Gastroesophageal sphincter (tissue), 4 donors: ENCODE measurements at regions not wholly inside any gene's neighbourhood (a gene's known extent, or its start where the extent isn't known, plus 50 kb on each side); places are given as distances from the start of the nearest gene placed in this dataset.

Experiments used
- ATAC-seq: fragments of 150-250 bp; one replicate; pipeline ENCODE4 v1.9.1; 2016; ENCODE audit warnings: mild to moderate bottlenecking, moderate library complexity
- H3K27ac ChIP-seq, 4 donors: fragments of 200-600 bp; sonication (generic) in 3 of 4; 1 replicate in 3 of 4; 2 replicates in 1 of 4; pipeline ENCODE4 v1.5.1; 2016 to 2019
- H3K27me3 ChIP-seq: fragments of 200-600 bp; sonication (generic); one replicate; pipeline ENCODE4 v1.5.1; 2019
- H3K36me3 ChIP-seq, 2 donors: fragments of 200-600 bp; sonication (generic); one replicate each; pipeline ENCODE4 v1.5.1; 2019; ENCODE audit warnings: control low read depth in 1 of 2
- H3K4me1 ChIP-seq, 3 donors: fragments of 200-600 bp; sonication (generic); 1 replicate in 2 of 3; 2 replicates in 1 of 3; pipeline ENCODE4 v1.5.1; 2016 to 2019; ENCODE audit warnings: control low read depth in 2 of 3
- H3K4me3 ChIP-seq, 2 donors: fragments of 200-600 bp; sonication (generic); one replicate each; pipeline ENCODE4 v1.5.1; 2019; ENCODE audit warnings: mild to moderate bottlenecking in 1 of 2, moderate library complexity in 1 of 2
- H3K9me3 ChIP-seq, 3 donors: fragments of 200-600 bp; sonication (generic); one replicate each; pipeline ENCODE4 v1.5.1; 2017 to 2019; ENCODE audit warnings: control low read depth in 2 of 3
- EP300 ChIP-seq: sonication (generic); formaldehyde crosslinking; IDR thresholded peaks from one replicate; pipeline ENCODE4 v1.6.1; 2017; ENCODE audit warnings: antibody characterized with exemption, mild to moderate bottlenecking
- POLR2A ChIP-seq, 2 donors: fragments of 450-650 bp; IDR thresholded peaks; one replicate each; pipeline ENCODE4 v1.6.1; 2017; ENCODE audit warnings: antibody characterized with exemption in 2 of 2, mild to moderate bottlenecking in 2 of 2, moderate library complexity in 1 of 2
- POLR2AphosphoS5 ChIP-seq: sonication (generic); formaldehyde crosslinking; IDR thresholded peaks from one replicate; pipeline ENCODE4 v1.6.1; 2017; ENCODE audit warnings: antibody characterized with exemption
- WGBS, 2 donors: methylation state at CpG; one replicate each; pipeline ENCODE4 v1.1.5; 2018; ENCODE audit warnings: low coverage in 1 of 2; 5-methylcytosine and 5-hydroxymethylcytosine counted together
- TF ChIP-seq, protein P1 (sequence below), 4 experiments: fragments of 200-600 bp in 2 of 4; fragments of 450-650 bp in 2 of 4; sonication (generic) in 1 of 4; IDR thresholded peaks; one replicate each; pipeline ENCODE4 v1.5.1; 2017 to 2019; ENCODE audit warnings: antibody characterized with exemption in 4 of 4, mild to moderate bottlenecking in 2 of 4, moderate library complexity in 2 of 4

DNA sequence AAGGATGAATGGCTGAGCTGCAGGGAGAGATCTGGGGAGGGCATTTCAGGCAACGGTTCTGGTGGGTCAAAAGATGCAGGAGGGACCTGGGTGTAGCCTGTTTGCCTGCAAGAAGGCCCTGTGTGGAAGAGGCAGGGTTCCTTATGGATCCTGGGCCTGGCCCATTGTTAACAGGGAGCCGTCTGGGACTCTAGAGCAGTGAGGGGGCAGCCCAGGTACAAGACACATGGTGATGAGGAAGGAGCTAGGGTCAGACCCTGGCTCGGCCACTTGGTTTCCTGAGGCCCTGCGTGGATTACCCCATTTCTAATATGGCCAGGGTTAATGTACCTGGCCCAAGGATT lies 124.9 kb downstream of the GLI2 start:
- H3K36me3 ChIP-seq, result no peaks in the 10 kb centered on the region
- TF ChIP-seq POLR2A (IDR thresholded peaks at IDR 0.05) (no peak), POLR2AphosphoS5 (no peak), EP300 (no peak)
- TF ChIP-seq, protein P1, sequence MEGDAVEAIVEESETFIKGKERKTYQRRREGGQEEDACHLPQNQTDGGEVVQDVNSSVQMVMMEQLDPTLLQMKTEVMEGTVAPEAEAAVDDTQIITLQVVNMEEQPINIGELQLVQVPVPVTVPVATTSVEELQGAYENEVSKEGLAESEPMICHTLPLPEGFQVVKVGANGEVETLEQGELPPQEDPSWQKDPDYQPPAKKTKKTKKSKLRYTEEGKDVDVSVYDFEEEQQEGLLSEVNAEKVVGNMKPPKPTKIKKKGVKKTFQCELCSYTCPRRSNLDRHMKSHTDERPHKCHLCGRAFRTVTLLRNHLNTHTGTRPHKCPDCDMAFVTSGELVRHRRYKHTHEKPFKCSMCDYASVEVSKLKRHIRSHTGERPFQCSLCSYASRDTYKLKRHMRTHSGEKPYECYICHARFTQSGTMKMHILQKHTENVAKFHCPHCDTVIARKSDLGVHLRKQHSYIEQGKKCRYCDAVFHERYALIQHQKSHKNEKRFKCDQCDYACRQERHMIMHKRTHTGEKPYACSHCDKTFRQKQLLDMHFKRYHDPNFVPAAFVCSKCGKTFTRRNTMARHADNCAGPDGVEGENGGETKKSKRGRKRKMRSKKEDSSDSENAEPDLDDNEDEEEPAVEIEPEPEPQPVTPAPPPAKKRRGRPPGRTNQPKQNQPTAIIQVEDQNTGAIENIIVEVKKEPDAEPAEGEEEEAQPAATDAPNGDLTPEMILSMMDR (IDR thresholded peaks at IDR 0.05), result no peak
- H3K4me3 ChIP-seq, result no peak overlapping the region
- no peaks in the 10 kb centered on the region for H3K9me3 ChIP-seq
- no peak for ATAC-seq
- no peak overlapping the region for H3K27ac ChIP-seq
- no peaks in the 10 kb centered on the region for H3K27me3 ChIP-seq
- peaks cover 0 to 44% (median 10%) of the 10 kb centered on the region in 3 donors for H3K4me1 ChIP-seq
- 80% methylated on average over 2 of the region's 4 CpGs; no CpG with 5 or more reads in 1 of the 2 donors for WGBS, 2 donors

DNA sequence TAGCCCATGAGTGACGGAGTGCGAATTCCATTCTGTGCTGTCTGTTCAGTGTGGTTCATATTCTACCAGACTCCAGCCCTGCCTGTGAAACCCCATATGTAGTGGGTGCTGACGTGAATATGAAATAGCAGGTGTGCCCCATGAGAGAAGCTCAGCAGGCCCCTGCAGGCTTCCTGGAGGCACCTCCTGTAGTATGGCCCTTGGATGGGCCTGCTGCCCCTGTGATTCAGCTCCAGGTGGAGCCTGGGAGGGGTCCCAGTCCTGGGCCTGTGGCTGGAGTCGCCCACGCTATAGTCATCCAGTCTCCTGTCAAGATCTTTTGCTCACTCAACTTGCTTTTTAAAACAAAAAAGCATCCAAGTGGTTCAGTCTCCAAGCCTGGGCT lies 125.5 kb downstream of the GLI2 start:
- Histone ChIP-seq H3K9me3 (no peaks in the 10 kb centered on the region), H3K27ac (peak overlapping the region in 1 of 4 donors; percentile 43), H3K4me1 (peaks cover 0 to 41% (median 8%) of the 10 kb centered on the region in 3 donors), H3K4me3 (no peak overlapping the region), H3K27me3 (no peaks in the 10 kb centered on the region), H3K36me3 (no peaks in the 10 kb centered on the region)
- no peak for ATAC-seq
- no peak for TF ChIP-seq POLR2AphosphoS5
- TF ChIP-seq POLR2A (IDR thresholded peaks at IDR 0.05), result no peak
- TF ChIP-seq EP300, result no peak
- TF ChIP-seq, protein P1 (IDR thresholded peaks at IDR 0.05), result no peak
- WGBS, 2 donors, result 96 to 100% methylated on average over 2 to 3 of the region's 5 CpGs

DNA sequence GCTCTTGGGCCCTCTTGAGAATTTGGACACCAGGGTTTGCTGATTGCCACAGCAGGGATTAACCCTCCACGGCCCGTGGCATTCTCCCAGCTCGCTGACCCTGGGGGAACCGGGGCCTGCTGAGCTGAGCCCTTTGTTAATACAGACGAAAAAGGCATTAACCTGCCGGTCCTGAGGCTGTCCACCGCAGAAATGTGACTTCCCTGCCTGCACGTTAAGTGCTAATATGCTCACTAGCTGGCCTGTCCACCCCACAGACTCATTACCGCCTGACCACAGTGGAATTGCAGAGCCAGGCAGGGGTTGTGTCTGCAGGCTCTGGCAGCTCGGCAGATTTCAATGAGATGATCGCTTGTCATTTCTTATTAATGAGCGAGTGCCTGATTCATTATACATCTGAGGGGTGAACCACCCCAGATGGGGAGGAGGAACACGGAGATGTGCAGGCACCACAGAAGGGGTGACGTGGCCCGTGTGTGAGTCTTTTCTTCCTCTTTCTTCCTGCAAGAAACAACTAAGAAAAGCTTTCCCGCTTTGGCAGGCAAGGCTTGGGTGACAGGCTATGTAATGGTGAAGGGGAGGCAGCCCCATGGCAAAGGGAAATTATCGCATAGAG lies 126.0 kb downstream of the GLI2 start:
- WGBS, 2 donors, result 74 to 78% methylated on average over 3 to 4 of the region's 17 CpGs

DNA sequence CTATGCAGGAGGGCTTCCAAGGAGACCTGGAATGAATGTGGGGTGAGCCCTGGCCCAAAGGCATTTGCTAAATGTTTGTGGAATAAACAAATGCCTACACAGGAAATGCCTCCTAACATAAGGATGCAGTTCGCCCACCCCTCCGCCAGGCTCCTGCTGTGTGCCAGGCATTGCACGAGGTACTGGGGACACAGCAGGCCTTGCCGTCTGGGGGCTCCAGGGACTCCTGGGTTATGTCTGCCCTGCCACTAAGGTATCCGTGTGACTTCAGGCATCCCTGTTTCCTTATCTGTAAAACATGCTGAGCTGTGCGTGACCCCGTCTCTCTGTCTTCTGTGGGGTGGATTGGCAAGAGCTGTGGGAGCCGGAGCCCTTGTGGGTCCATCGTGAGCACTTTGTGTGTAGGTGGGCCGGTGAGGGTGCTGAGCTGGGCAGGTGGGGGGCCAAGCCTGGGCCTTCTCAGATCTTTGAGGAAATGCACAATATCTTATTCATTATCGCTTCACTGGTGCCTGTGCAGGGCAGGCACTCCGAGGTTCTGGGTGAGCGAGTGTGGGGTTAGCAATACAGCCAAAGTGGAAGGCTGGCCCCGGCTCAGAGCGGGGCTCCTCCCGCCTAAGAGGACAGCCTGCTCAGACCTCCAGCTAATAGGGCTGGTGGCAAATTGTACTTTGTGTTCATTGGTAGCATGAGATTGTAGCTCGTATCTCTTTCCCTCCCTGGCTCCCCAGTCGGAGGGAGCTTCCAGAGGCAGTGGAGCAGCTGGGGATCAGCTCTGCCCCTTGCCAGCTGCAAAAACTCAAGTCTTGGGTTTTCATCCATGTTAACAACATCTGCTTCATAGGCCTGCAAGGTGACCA lies 126.8 kb downstream of the GLI2 start:
- Histone ChIP-seq H3K4me1 (peaks cover 0 to 45% (median 9%) of the 10 kb centered on the region in 3 donors), H3K27ac (peak overlapping the region in 3 of 4 donors; percentile 18 to 43 (median 33)), H3K36me3 (no peaks in the 10 kb centered on the region), H3K9me3 (no peaks in the 10 kb centered on the region), H3K27me3 (no peaks in the 10 kb centered on the region), H3K4me3 (no peak overlapping the region)
- no peak for TF ChIP-seq POLR2AphosphoS5
- TF ChIP-seq, protein P1 (IDR thresholded peaks at IDR 0.05), result no peak
- TF ChIP-seq EP300, result no peak
- no peak for TF ChIP-seq POLR2A (IDR thresholded peaks at IDR 0.05)
- ATAC-seq, result no peak
- 60 to 72% methylated on average over 1 to 2 of the region's 18 CpGs for WGBS, 2 donors

More for the DNA sequence above, 126.0 kb downstream of the GLI2 start:
- TF ChIP-seq, protein P1 (IDR thresholded peaks at IDR 0.05), result no peak
- TF ChIP-seq EP300, result no peak
- no peak for TF ChIP-seq POLR2A (IDR thresholded peaks at IDR 0.05)
- no peak for TF ChIP-seq POLR2AphosphoS5
- Histone ChIP-seq H3K4me1 (peaks cover 0 to 41% (median 7%) of the 10 kb centered on the region in 3 donors), H3K36me3 (no peaks in the 10 kb centered on the region), H3K27me3 (no peaks in the 10 kb centered on the region), H3K9me3 (no peaks in the 10 kb centered on the region), H3K27ac (peak overlapping the region in 1 of 4 donors; percentile 43), H3K4me3 (no peak overlapping the region)
- no peak for ATAC-seq
